ENCODE measurements at regions not wholly inside any gene's neighbourhood (a gene's known extent, or its start where the extent isn't known, plus 50 kb on each side); places are given as distances from the start of the nearest gene placed in this dataset.

DNA sequence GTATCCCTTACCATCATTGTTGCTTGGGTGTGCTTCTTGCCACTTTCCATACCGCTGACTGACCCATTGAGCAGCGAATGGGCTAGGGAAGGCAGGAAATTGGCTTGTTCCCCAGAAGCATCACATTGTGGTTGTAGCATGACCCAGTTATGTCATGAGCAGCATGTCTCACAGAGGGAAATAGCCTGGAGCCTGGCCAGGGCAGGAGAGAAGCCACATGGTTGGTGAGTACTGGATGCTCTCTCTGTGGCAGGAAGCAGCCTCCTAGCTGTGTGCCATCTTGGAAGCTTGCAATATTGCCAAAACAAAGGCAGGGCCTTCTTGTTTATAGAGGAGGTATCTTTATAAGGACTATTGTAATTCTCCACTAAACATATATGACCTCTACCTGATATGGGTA lies 482.6 kb downstream of the PIK3C3 start:
- Histone ChIP-seq H3K9me3 (no peaks in the 10 kb centered on the region), H3K27me3 (no peaks in the 10 kb centered on the region), H3K36me3 (no peaks in the 10 kb centered on the region), H3K4me1 (no peaks in the 10 kb centered on the region), H3K27ac (no peak overlapping the region), H3K4me3 (no peak overlapping the region)
- peak in 1 of 4 donors; percentile 34 for ATAC-seq
- DNase-seq: peak in 1 of 3 donors; percentile 19
- no peak for TF ChIP-seq CTCF (IDR thresholded peaks at IDR 0.05)
- TF ChIP-seq POLR2A (IDR thresholded peaks at IDR 0.05): no peak
- intact Hi-C loops (cut with DNase I): no loop called here
- WGBS (ENCODE audit: insufficient coverage, low coverage, low lambda C conversion rate, missing lambda C conversion rate): no CpG with 5 or more reads among the region's 2 CpGs

- intact Hi-C loops (cut with DNase I): no loop called here
- peaks cover 0 to 16% (median 0%) of the 10 kb centered on the region in 4 donors for H3K4me1 ChIP-seq
- no peaks in the 10 kb centered on the region for H3K36me3 ChIP-seq
- DNase-seq (no peak), ATAC-seq (no peak)
- no peaks in the 10 kb centered on the region for H3K27me3 ChIP-seq
- TF ChIP-seq CTCF (IDR thresholded peaks at IDR 0.05): no peak
- no peak for TF ChIP-seq POLR2A (IDR thresholded peaks at IDR 0.05)
- no peaks in the 10 kb centered on the region for H3K9me3 ChIP-seq
- 48% methylated on average over 3 of the region's 3 CpGs for WGBS (ENCODE audit: insufficient coverage, low coverage, low lambda C conversion rate, missing lambda C conversion rate)
- H3K4me3 ChIP-seq: no peak overlapping the region
- H3K27ac ChIP-seq: no peak overlapping the region
Measured at GRCh38 chr18:42442656-42443055, 487.6 kb downstream of the PIK3C3 start.

GRCh38 chr18:42444349-42444748 lies 489.3 kb downstream of the PIK3C3 start:
- intact Hi-C loops (cut with DNase I): no loop called here
- no peak for ATAC-seq
- H3K4me1 ChIP-seq: peaks cover 0 to 16% (median 0%) of the 10 kb centered on the region in 4 donors
- DNase-seq: no peak
- WGBS (ENCODE audit: insufficient coverage, low coverage, low lambda C conversion rate, missing lambda C conversion rate): 35% methylated on average over 1 of the region's 1 CpG
- H3K4me3 ChIP-seq: no peak overlapping the region
- no peaks in the 10 kb centered on the region for H3K9me3 ChIP-seq
- H3K36me3 ChIP-seq: no peaks in the 10 kb centered on the region
- H3K27me3 ChIP-seq: no peaks in the 10 kb centered on the region
- H3K27ac ChIP-seq: no peak overlapping the region
- no peak for TF ChIP-seq POLR2A (IDR thresholded peaks at IDR 0.05)
- no peak for TF ChIP-seq CTCF (IDR thresholded peaks at IDR 0.05)

- no peaks in the 10 kb centered on the region for H3K27me3 ChIP-seq
- WGBS (ENCODE audit: insufficient coverage, low coverage, low lambda C conversion rate, missing lambda C conversion rate): 10% methylated on average over 2 of the region's 2 CpGs
- H3K36me3 ChIP-seq: no peaks in the 10 kb centered on the region
- TF ChIP-seq POLR2A (IDR thresholded peaks at IDR 0.05) (no peak), CTCF (IDR thresholded peaks at IDR 0.05) (no peak)
- no peak overlapping the region for H3K4me3 ChIP-seq
- peaks cover 0 to 16% (median 0%) of the 10 kb centered on the region in 4 donors for H3K4me1 ChIP-seq
- H3K27ac ChIP-seq: peak overlapping the region; percentile 19 to 52 (median 49)
- intact Hi-C loops (cut with DNase I): no loop called here
- ATAC-seq (peak in 2 of 4 donors; percentile 65 to 72), DNase-seq (no peak)
- no peaks in the 10 kb centered on the region for H3K9me3 ChIP-seq
Measured at GRCh38 chr18:42445359-42445758, 490.3 kb downstream of the PIK3C3 start.

DNA sequence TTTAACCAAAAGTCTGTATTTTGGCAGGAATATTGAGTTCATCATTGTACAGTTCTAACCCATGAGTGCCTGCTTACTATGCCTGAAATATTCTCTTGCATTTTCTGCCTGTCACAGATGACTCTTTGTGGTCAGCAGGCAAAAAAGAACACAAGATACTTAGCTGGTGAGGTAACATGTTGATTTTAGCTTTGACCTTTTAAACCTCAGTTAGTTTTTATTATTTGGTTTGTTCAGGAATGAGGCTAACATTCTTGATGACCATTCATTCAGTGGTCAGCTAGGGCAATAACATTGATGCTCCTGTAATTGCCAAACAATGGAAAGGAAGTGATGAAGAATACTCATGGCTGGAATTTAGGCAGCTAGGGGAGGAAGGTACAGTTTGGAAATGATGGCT lies 491.2 kb downstream of the PIK3C3 start:
- H3K36me3 ChIP-seq: no peaks in the 10 kb centered on the region
- no peaks in the 10 kb centered on the region for H3K9me3 ChIP-seq
- no peak for DNase-seq
- intact Hi-C loops (cut with DNase I): no loop called here
- H3K4me1 ChIP-seq: peaks cover 0 to 16% (median 0%) of the 10 kb centered on the region in 4 donors
- H3K27me3 ChIP-seq: no peaks in the 10 kb centered on the region
- peak; percentile 90 to 93 (median 92) for ATAC-seq
- peak overlapping the region in 2 of 3 donors; percentile 49 to 52 for H3K27ac ChIP-seq
- TF ChIP-seq CTCF (IDR thresholded peaks at IDR 0.05): peak in 1 of 4 donors; percentile 29
- peak; percentile 54 for TF ChIP-seq POLR2A (IDR thresholded peaks at IDR 0.05)
- H3K4me3 ChIP-seq: no peak overlapping the region
